ENCODE measurements at regions not wholly inside any gene's neighbourhood (a gene's known extent, or its start where the extent isn't known, plus 50 kb on each side); places are given as distances from the start of the nearest gene placed in this dataset.

- TF ChIP-seq INSM2 (tag by site-specific recombination; IDR thresholded peaks at IDR 0.05): no peak
- no peak for TF ChIP-seq ZNF274 (IDR thresholded peaks at IDR 0.05; ENCODE audit: low read length)
- no peak for TF ChIP-seq ZNF274 (tag by site-specific recombination; IDR thresholded peaks at IDR 0.05; ENCODE audit: borderline replicate concordance)
- TF ChIP-seq ZNF24 (tag by site-specific recombination; IDR thresholded peaks at IDR 0.05): no peak
- TF ChIP-seq ZNF658 (tag by site-specific recombination; IDR thresholded peaks at IDR 0.05): no peak
- TF ChIP-seq OVOL3 (tag by site-specific recombination; IDR thresholded peaks at IDR 0.05): no peak
- no peak for TF ChIP-seq ZNF843 (tag by site-specific recombination; IDR thresholded peaks at IDR 0.05)
- TF ChIP-seq ZNF600 (tag by site-specific recombination; IDR thresholded peaks at IDR 0.05): no peak
- no peak for TF ChIP-seq PRDM1 (tag by site-specific recombination; IDR thresholded peaks at IDR 0.05)
- TF ChIP-seq ZBTB20 (tag by site-specific recombination; IDR thresholded peaks at IDR 0.05): no peak
- no peak for TF ChIP-seq IKZF3 (tag by site-specific recombination; IDR thresholded peaks at IDR 0.05)
- no peak for TF ChIP-seq ZBTB11 (tag by site-specific recombination; conservative IDR thresholded peaks at IDR 0.05; ENCODE audit: low read depth)
Measured at GRCh38 chr1:163668472-163668871, 346.7 kb downstream of the NUF2 start (continued).

GRCh38 chr1:163670989-163671757, 349.4 kb downstream of the NUF2 start:
- no peak overlapping the region for H3K4me3 ChIP-seq (ENCODE audit: low read depth, low read length)
- ChIA-PET CTCF (interaction anchor here (0.6 kb wide), 2 partner anchors 16 to 1389 kb away, joined by 3 read pairs; no protein-coding TSS in a partner anchor), POLR2A (no interaction called here)
- no peaks in the 10 kb centered on the region for H3K4me1 ChIP-seq (ENCODE audit: control insufficient read depth, insufficient read depth, low read length)
- no peaks in the 10 kb centered on the region for H3K36me3 ChIP-seq (ENCODE audit: control insufficient read depth in 2 of 2, insufficient read depth in 1 of 2, low read length in 2 of 2)
- H3K9me3 ChIP-seq (ENCODE audit: control insufficient read depth, insufficient read depth, low read depth, low read length): no peaks in the 10 kb centered on the region
- TF ChIP-seq ZNF404 (tag by site-specific recombination; IDR thresholded peaks at IDR 0.05) (no peak), ZNF354C (tag by site-specific recombination; IDR thresholded peaks at IDR 0.05; ENCODE audit: borderline replicate concordance, low read depth) (no peak), ZNF624 (tag by site-specific recombination; IDR thresholded peaks at IDR 0.05) (no peak), ZNF747 (tag by site-specific recombination; IDR thresholded peaks at IDR 0.05) (no peak), SALL2 (tag by site-specific recombination; IDR thresholded peaks at IDR 0.05; ENCODE audit: borderline replicate concordance) (no peak), PBX3 (CRISPR knock-in tag; IDR thresholded peaks at IDR 0.05) (no peak), RBAK (tag by site-specific recombination; IDR thresholded peaks at IDR 0.05) (no peak), PRDM10 (tag by site-specific recombination; IDR thresholded peaks at IDR 0.05) (no peak)
- no peak overlapping the region for H3K27ac ChIP-seq (ENCODE audit: extremely low read depth, low read depth, low read length)

Measured in HEK293 (cell line).